Sigmoid colon (tissue), 4 donors: ENCODE measurements at regions not wholly inside any gene's neighbourhood (a gene's known extent, or its start where the extent isn't known, plus 50 kb on each side); places are given as distances from the start of the nearest gene placed in this dataset.

ENCODE experiments used
- CTCF ChIP-seq, 4 experiments: fragments of 450-650 bp in 3 of 4; fragments of 200-600 bp in 1 of 4; IDR thresholded peaks; one replicate each; pipeline ENCODE4 v1.5.1; 2016 to 2019; ENCODE audit warnings: antibody characterized with exemption in 4 of 4, mild to moderate bottlenecking in 3 of 4, moderate library complexity in 2 of 4
- EP300 ChIP-seq, 4 donors: sonication (generic); formaldehyde crosslinking; IDR thresholded peaks; one replicate each; pipeline ENCODE4 v1.6.1; 2017; ENCODE audit warnings: antibody characterized with exemption in 4 of 4
- POLR2A ChIP-seq, 2 donors: fragments of 450-650 bp; IDR thresholded peaks; one replicate each; pipeline ENCODE4 v1.6.1; 2016; ENCODE audit warnings: antibody characterized with exemption in 2 of 2, mild to moderate bottlenecking in 2 of 2, moderate library complexity in 2 of 2
- POLR2AphosphoS5 ChIP-seq, 4 donors: sonication (generic); formaldehyde crosslinking; IDR thresholded peaks; one replicate each; pipeline ENCODE4 v1.6.1; 2017; ENCODE audit warnings: antibody characterized with exemption in 4 of 4

GRCh38 chr6:105511639-105512038 lies 108.8 kb upstream of the PREP start:
- no peak for TF ChIP-seq CTCF (IDR thresholded peaks at IDR 0.05)
- no peak for TF ChIP-seq EP300 (IDR thresholded peaks at IDR 0.05)
- TF ChIP-seq POLR2AphosphoS5 (IDR thresholded peaks at IDR 0.05): no peak
- TF ChIP-seq POLR2A (IDR thresholded peaks at IDR 0.05): no peak
